NCI-H748 (cell line): ENCODE measurements at regions not wholly inside any gene's neighbourhood (a gene's known extent, or its start where the extent isn't known, plus 50 kb on each side); places are given as distances from the start of the nearest gene placed in this dataset.

Experiments
- DNase-seq: peaks from one replicate; lab custom pipeline; 2025; ENCODE audit not compliant: unreplicated experiment; lab: John Stamatoyannopoulos, UW

- DNase-seq: no peak
These were observed 134.8 kb upstream of the RGMA start for GRCh38 chr15:93223803-93224202.

GRCh38 chr15:93221759-93222158 lies 132.7 kb upstream of the RGMA start:
- DNase-seq: no peak

DNA sequence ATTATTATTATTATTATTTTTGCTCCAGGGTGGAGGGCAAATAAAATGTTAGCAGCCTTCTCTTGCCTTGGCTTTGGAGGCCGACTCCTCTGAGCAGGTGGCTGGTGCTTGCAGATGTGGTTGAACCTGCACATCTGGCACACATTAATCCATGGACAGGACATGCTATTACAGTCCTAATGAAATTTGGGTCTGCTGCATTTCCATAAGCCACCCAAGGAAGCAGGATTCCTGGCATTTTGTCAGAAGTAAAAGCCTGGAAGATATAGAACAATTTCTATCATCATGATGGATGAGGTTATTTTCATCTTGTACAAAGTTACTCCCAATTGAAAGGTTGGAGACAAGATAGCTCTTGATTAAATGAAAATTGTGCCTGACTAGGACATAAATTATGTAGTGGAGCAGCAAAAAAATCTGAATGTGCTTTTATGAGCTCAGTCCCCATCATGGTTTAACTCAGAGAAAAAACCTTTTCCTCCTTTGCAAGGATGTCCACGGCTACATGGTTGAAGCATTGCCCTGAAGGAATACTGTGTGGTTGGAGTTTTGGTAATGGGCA lies 130.9 kb upstream of the RGMA start:
- no peak for DNase-seq

DNA sequence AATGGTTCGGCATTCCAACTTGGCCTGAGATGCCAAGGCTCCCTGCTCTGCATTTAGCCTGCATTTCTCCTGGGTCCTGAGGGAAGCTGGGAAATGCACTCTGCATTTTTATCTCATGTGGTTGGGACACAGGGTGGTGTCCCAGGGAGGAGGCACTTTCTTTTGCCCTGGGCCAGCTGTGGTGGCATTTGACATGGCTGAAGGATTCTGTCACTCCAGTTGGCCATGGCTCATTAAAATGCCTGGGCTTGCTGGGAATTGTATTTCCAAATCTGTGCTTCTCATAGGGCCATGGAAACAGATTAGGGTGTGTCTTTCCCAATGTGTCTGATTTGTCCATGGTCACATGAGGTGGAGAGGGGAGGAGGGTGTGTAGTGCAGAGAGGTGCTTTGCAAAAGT lies 128.3 kb upstream of the RGMA start:
- DNase-seq: no peak

DNA sequence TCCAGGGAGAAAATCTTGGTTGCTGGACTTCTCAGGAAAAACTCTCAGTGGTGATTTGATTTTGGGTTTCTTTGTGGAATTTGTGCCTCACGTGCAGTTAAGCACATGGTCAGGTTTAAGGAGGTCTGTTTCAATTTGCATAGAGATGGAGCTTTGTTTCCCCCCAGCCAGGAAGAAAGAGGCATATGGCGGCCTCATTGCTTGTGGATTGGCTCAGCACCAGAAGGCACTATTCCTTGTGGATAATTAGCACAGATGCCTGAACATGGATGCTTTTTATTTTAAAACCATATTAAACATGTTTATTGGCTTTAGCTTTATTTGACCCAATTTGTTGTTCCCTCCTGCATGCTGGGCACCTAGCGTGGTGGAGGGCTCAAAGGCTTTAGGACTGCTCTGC lies 125.1 kb upstream of the RGMA start:
- no peak for DNase-seq

GRCh38 chr15:93213281-93213680 lies 124.3 kb upstream of the RGMA start:
- no peak for DNase-seq

GRCh38 chr15:93212578-93212977 lies 123.6 kb upstream of the RGMA start:
- no peak for DNase-seq

DNA sequence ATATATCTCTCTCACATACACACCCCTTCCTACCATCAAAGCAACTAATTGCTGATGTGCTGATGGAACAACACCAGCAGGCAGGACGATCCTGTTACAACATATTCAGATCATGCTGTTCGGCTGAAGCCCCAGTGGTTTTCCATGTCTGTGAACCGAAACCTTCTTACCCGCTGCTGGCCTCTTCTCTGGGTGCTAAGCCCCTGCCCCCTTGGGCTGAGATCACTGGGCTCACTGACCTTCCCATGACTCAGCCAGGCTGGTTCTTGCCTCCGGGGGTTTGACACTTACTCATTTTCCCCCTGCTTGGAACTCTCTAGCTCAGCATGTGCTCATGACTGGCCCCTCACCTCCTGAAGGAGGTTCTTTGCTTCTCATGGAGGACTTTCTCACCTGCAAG lies 122.0 kb upstream of the RGMA start:
- DNase-seq: no peak

DNA sequence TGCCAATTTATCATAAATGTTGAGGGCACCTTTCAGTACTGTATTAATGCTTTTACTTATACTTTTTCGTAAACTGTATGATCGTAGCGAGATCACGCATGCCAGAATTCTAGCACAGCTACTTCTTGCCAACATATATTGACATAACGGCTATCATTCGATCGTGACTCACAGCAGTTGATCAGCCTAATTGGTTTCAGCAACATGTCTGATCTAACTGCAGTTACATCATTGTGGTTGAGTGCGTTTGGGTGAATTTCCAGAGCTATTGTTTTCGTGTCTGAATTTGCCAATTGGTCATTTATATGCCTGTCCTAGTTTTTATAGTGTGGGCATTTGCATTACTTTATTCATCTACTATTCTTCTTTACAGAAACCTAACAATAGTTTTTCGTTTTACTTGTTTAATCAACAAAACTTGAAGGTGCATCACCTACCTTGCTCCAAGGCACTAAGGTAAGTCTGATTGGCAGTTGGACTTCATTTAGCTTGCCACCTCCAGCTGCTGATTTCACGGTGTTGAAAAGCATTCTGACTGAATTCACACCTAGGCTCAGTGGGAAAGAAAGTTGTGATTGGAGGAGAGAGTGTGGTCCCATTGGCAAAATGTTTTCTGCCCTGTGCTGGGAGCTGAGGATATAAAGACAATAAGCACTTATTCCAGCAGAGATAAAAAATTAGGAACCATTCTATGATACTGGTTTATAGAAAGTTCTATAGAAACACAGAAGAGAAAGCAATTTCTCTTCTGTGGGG lies 120.9 kb upstream of the RGMA start:
- DNase-seq: no peak

DNA sequence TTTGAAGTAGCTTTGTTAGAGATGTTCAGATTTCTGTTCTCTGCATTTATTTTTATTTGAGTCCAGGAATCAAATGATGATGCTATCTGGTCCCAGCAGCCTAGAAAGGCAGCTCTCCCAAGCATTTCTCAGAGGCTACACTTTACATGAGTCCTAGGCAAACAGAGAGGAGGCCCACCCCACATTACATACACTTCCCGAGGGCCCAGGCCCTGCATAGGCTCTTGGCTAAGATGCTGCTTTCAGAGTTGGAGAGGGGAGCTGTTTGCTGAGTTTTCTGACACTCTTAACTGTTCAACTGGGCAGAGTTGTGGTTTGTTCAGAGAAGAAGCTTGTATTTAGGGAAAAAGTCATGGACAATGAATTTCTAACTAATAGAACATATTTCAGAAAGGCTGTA lies 117.9 kb upstream of the RGMA start:
- no peak for DNase-seq

DNA sequence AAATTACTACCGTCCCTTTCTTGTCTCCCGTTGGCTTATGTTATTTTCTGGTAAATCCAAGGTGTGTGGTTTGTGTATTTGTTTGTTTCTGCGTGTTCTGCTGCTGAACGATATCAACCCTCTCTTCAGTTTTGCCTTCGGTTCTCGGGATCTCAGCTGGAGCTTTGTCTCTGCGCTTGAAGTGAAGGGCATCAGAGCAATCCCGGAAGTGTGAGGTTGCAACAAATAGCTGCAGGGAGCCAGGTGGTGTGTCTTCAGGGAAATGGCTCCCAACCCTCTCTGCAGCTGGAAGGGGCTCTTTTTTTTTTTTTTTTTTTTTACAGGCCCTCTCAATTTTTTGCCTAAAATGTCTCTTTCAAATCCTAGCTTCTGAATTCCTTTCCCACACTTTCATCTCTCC lies 116.4 kb upstream of the RGMA start:
- no peak for DNase-seq

- DNase-seq: no peak
These were observed 114.0 kb upstream of the RGMA start for GRCh38 chr15:93203036-93203435.

DNA sequence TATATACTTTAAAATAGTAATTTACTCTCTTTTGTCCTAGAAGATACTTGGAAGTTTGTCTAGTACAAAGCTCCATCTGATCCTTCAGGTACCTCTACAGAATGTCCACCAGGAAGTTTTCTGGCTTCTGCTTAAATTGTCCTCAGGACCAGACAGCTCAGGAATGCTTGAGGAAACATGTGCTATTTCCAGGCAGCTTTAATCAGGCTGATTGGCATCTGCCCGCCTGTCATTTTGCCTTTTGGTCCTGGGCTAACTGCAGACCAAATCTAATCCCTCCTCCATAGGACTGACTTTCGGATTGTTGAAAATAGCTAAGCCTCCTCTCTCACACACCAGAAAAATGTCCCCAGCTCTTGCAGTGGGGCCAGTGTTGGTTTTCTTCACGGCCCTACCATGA lies 113.4 kb upstream of the RGMA start:
- DNase-seq: no peak

DNA sequence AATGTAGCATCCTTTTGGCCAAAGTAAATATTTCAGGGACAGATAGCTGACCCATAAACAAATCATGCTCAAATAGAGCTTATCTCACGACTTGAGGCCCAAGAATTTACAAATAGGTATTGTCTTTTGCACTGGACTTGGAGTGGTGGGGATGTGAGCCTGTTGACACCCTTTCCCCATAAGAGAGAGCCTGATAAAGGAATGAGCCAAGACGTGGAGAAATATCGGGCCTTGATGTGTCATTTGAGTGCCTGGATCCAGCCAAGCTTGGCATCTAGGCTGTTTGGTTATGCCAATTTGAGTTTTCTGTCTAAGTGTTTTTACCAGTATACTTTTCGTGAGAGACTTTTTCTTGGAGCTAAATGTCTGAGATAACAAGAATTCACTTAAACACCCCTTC lies 112.9 kb upstream of the RGMA start:
- DNase-seq: no peak

DNA sequence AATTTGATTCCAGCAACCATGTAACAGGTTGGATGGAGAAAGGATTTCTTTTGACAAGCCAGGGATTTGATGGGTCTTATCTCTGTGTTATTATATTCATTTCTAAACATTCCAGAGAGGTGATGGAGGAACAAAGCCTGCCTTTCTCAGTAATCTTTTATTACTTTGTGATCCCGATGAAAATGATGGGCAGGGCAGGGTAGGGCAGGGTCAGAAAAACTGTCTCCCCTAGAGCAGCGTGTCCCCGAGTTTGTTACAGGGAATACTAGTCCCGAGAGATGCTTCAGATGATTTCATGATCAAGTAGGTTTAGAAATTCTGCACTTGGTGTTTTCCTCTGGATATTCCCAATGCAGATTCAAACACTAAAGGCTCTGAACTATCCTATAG lies 111.8 kb upstream of the RGMA start:
- DNase-seq: no peak

GRCh38 chr15:93200081-93200836 lies 111.2 kb upstream of the RGMA start:
- no peak for DNase-seq

DNA sequence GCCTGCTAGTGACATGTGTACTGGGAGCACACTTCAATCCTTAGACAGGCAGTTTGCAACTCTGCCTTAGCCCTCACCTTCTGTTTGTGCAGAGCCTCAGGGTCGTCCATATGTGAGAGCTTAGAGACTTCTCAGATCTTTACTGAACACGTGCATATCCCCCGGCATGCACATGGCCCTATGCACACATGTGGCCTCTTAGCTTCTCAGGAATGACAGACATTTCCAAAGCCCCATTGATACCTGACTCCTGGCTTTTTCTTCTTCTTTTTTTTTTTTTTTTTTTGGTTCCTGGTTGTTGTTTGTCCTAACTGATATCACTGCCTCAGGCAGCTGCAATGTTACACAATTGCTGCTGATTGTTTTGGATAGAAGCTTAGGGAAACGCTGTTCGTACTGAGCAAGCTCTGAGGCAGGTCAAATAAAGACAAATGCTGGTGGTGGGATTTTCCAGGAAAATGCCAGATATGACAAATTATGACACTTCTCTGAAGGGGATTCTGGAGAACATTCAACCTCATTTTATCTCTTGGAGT lies 107.2 kb upstream of the RGMA start:
- DNase-seq: no peak

GRCh38 chr15:93195109-93195508 lies 106.1 kb upstream of the RGMA start:
- DNase-seq: no peak

- DNase-seq: no peak
These were observed 101.2 kb upstream of the RGMA start for GRCh38 chr15:93190238-93190637.

DNA sequence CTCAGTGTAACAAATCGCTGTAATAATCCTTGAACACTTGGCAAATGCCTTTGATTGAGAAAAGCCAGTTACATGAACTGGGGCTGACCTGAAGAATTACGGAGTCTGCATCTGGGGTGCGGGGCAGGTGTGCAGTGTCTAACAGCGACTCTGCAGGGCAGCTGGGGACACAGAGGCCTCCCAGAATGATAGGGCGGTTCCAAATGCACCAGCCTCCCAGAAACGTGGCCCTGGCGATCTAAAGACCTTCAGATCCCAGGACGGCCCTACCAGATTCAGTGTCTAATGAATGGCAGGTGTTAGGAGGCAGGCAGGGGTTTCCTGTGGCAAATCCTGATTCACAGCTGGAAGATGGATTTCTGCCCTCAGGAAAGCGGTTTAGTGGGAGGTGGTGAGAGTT lies 100.5 kb upstream of the RGMA start:
- DNase-seq: no peak

GRCh38 chr15:93188236-93188635 lies 99.2 kb upstream of the RGMA start:
- DNase-seq: no peak

- DNase-seq: no peak
These were observed 96.8 kb upstream of the RGMA start for GRCh38 chr15:93185796-93186195.
